Stimulated activated memory B cell treated with anti-CD40 and anti-IgM and Interleukin-4, amounts not matched to agents 10 μg/mL and 1 μg/mL and 100 μg/mL, for 72 hours (primary cell): ENCODE measurements at regions not wholly inside any gene's neighbourhood (a gene's known extent, or its start where the extent isn't known, plus 50 kb on each side); places are given as distances from the start of the nearest gene placed in this dataset.

Source experiments
- ATAC-seq: fragments of 150-1000 bp; cut with Tn5 transposase; 2 replicates; pipeline ENCODE4 v1.10.0; 2021
- H3K27ac Mint-ChIP-seq: one replicate; pipeline ENCODE4 v1.8.0; 2022; ENCODE audit warnings: mild to moderate bottlenecking, mixed read lengths
- H3K27me3 Mint-ChIP-seq: one replicate; pipeline ENCODE4 v1.8.0; 2022; ENCODE audit warnings: mixed read lengths
- H3K36me3 Mint-ChIP-seq: one replicate; pipeline ENCODE4 v1.8.0; 2022; ENCODE audit warnings: mixed read lengths
- H3K4me1 Mint-ChIP-seq: one replicate; pipeline ENCODE4 v1.8.0; 2022; ENCODE audit warnings: mixed read lengths
- H3K4me3 Mint-ChIP-seq: one replicate; pipeline ENCODE4 v1.8.0; 2022; ENCODE audit warnings: mild to moderate bottlenecking, moderate library complexity, mixed read lengths
- H3K9me3 Mint-ChIP-seq: one replicate; pipeline ENCODE4 v1.8.0; 2022; ENCODE audit warnings: mixed read lengths

- Mint-ChIP-seq H3K4me1 (no peaks in the 10 kb centered on the region), H3K27ac (no peak overlapping the region), H3K27me3 (no peaks in the 10 kb centered on the region), H3K36me3 (no peaks in the 10 kb centered on the region), H3K4me3 (no peak overlapping the region), H3K9me3 (no peaks in the 10 kb centered on the region)
- no peak for ATAC-seq
Measured at GRCh38 chr18:24548583-24548982, 88.1 kb downstream of the HRH4 start.

GRCh38 chr18:24552218-24552617, 91.8 kb downstream of the HRH4 start:
- H3K9me3 Mint-ChIP-seq, result no peaks in the 10 kb centered on the region
- no peaks in the 10 kb centered on the region for H3K4me1 Mint-ChIP-seq
- no peak overlapping the region for H3K27ac Mint-ChIP-seq
- peak; percentile 43 for ATAC-seq
- no peak overlapping the region for H3K4me3 Mint-ChIP-seq
- H3K27me3 Mint-ChIP-seq, result peaks cover under 1% of the 10 kb centered on the region
- H3K36me3 Mint-ChIP-seq, result no peaks in the 10 kb centered on the region

- no peaks in the 10 kb centered on the region for H3K9me3 Mint-ChIP-seq
- no peaks in the 10 kb centered on the region for H3K36me3 Mint-ChIP-seq
- H3K27me3 Mint-ChIP-seq, result peaks cover 14% of the 10 kb centered on the region
- no peak overlapping the region for H3K27ac Mint-ChIP-seq
- no peaks in the 10 kb centered on the region for H3K4me1 Mint-ChIP-seq
- ATAC-seq, result no peak
- no peak overlapping the region for H3K4me3 Mint-ChIP-seq
Measured at GRCh38 chr18:24553571-24554285, 93.3 kb downstream of the HRH4 start.

- ATAC-seq, result no peak
- no peaks in the 10 kb centered on the region for H3K4me1 Mint-ChIP-seq
- no peaks in the 10 kb centered on the region for H3K9me3 Mint-ChIP-seq
- H3K27me3 Mint-ChIP-seq, result peaks cover 14% of the 10 kb centered on the region
- H3K4me3 Mint-ChIP-seq, result no peak overlapping the region
- no peak overlapping the region for H3K27ac Mint-ChIP-seq
- H3K36me3 Mint-ChIP-seq, result no peaks in the 10 kb centered on the region
Measured at GRCh38 chr18:24558403-24558802, 98.0 kb downstream of the HRH4 start.

GRCh38 chr18:24559526-24559925, 99.1 kb downstream of the HRH4 start:
- H3K27me3 Mint-ChIP-seq, result peaks cover 14% of the 10 kb centered on the region
- no peak for ATAC-seq

GRCh38 chr18:24560511-24560981, 100.1 kb downstream of the HRH4 start:
- H3K4me1 Mint-ChIP-seq, result no peaks in the 10 kb centered on the region
- H3K27ac Mint-ChIP-seq, result no peak overlapping the region
- no peak overlapping the region for H3K4me3 Mint-ChIP-seq
- no peaks in the 10 kb centered on the region for H3K9me3 Mint-ChIP-seq
- H3K27me3 Mint-ChIP-seq, result peaks cover 14% of the 10 kb centered on the region
- no peak for ATAC-seq
- H3K36me3 Mint-ChIP-seq, result no peaks in the 10 kb centered on the region

More at GRCh38 chr18:24559526-24559925, 99.1 kb downstream of the HRH4 start:
- Mint-ChIP-seq H3K27ac (no peak overlapping the region), H3K4me1 (no peaks in the 10 kb centered on the region), H3K36me3 (no peaks in the 10 kb centered on the region), H3K4me3 (no peak overlapping the region), H3K9me3 (no peaks in the 10 kb centered on the region)

GRCh38 chr18:24561369-24561965, 101.0 kb downstream of the HRH4 start:
- Mint-ChIP-seq H3K4me1 (no peaks in the 10 kb centered on the region), H3K27me3 (peaks cover 14% of the 10 kb centered on the region), H3K36me3 (no peaks in the 10 kb centered on the region), H3K9me3 (no peaks in the 10 kb centered on the region), H3K4me3 (no peak overlapping the region), H3K27ac (no peak overlapping the region)
- no peak for ATAC-seq

- Mint-ChIP-seq H3K27me3 (no peaks in the 10 kb centered on the region), H3K9me3 (no peaks in the 10 kb centered on the region), H3K27ac (no peak overlapping the region), H3K4me3 (no peak overlapping the region), H3K4me1 (no peaks in the 10 kb centered on the region), H3K36me3 (no peaks in the 10 kb centered on the region)
- ATAC-seq, result no peak
Measured at GRCh38 chr18:24567199-24567598, 106.8 kb downstream of the HRH4 start.

GRCh38 chr18:24570716-24571115, 110.3 kb downstream of the HRH4 start:
- H3K27ac Mint-ChIP-seq, result no peak overlapping the region
- no peak for ATAC-seq
- no peak overlapping the region for H3K4me3 Mint-ChIP-seq
- no peaks in the 10 kb centered on the region for H3K36me3 Mint-ChIP-seq
- no peaks in the 10 kb centered on the region for H3K4me1 Mint-ChIP-seq
- no peaks in the 10 kb centered on the region for H3K27me3 Mint-ChIP-seq
- peaks cover 3% of the 10 kb centered on the region for H3K9me3 Mint-ChIP-seq

- Mint-ChIP-seq H3K27me3 (no peaks in the 10 kb centered on the region), H3K36me3 (no peaks in the 10 kb centered on the region), H3K9me3 (peaks cover 4% of the 10 kb centered on the region), H3K27ac (no peak overlapping the region), H3K4me1 (no peaks in the 10 kb centered on the region), H3K4me3 (no peak overlapping the region)
- ATAC-seq, result no peak
Measured at GRCh38 chr18:24582771-24583170, 122.3 kb downstream of the HRH4 start.

GRCh38 chr18:24584205-24584604, 123.8 kb downstream of the HRH4 start:
- Mint-ChIP-seq H3K4me3 (no peak overlapping the region), H3K9me3 (no peaks in the 10 kb centered on the region), H3K4me1 (no peaks in the 10 kb centered on the region), H3K27ac (no peak overlapping the region), H3K36me3 (no peaks in the 10 kb centered on the region), H3K27me3 (no peaks in the 10 kb centered on the region)
- ATAC-seq, result no peak

- H3K27me3 Mint-ChIP-seq, result no peaks in the 10 kb centered on the region
- no peaks in the 10 kb centered on the region for H3K4me1 Mint-ChIP-seq
- no peaks in the 10 kb centered on the region for H3K36me3 Mint-ChIP-seq
- no peak overlapping the region for H3K27ac Mint-ChIP-seq
- no peaks in the 10 kb centered on the region for H3K9me3 Mint-ChIP-seq
- no peak overlapping the region for H3K4me3 Mint-ChIP-seq
- no peak for ATAC-seq
Measured at GRCh38 chr18:24584813-24585212, 124.4 kb downstream of the HRH4 start.

- H3K4me1 Mint-ChIP-seq, result no peaks in the 10 kb centered on the region
- no peaks in the 10 kb centered on the region for H3K36me3 Mint-ChIP-seq
- no peaks in the 10 kb centered on the region for H3K9me3 Mint-ChIP-seq
- peak; percentile 32 for ATAC-seq
- no peaks in the 10 kb centered on the region for H3K27me3 Mint-ChIP-seq
- H3K4me3 Mint-ChIP-seq, result no peak overlapping the region
- no peak overlapping the region for H3K27ac Mint-ChIP-seq
Measured at GRCh38 chr18:24585996-24586566, 125.6 kb downstream of the HRH4 start.

GRCh38 chr18:24586662-24587360, 126.4 kb downstream of the HRH4 start:
- no peaks in the 10 kb centered on the region for H3K9me3 Mint-ChIP-seq
- no peaks in the 10 kb centered on the region for H3K27me3 Mint-ChIP-seq
- no peak overlapping the region for H3K27ac Mint-ChIP-seq
- H3K4me1 Mint-ChIP-seq, result no peaks in the 10 kb centered on the region
- no peaks in the 10 kb centered on the region for H3K36me3 Mint-ChIP-seq
- no peak for ATAC-seq
- no peak overlapping the region for H3K4me3 Mint-ChIP-seq

- H3K27ac Mint-ChIP-seq, result no peak overlapping the region
- no peak overlapping the region for H3K4me3 Mint-ChIP-seq
- ATAC-seq, result no peak
- no peaks in the 10 kb centered on the region for H3K4me1 Mint-ChIP-seq
- H3K36me3 Mint-ChIP-seq, result no peaks in the 10 kb centered on the region
- H3K9me3 Mint-ChIP-seq, result no peaks in the 10 kb centered on the region
- no peaks in the 10 kb centered on the region for H3K27me3 Mint-ChIP-seq
Measured at GRCh38 chr18:24588440-24588839, 128.0 kb downstream of the HRH4 start.
